GM18502 (cell line): ENCODE measurements at regions not wholly inside any gene's neighbourhood (a gene's known extent, or its start where the extent isn't known, plus 50 kb on each side); places are given as distances from the start of the nearest gene placed in this dataset.
"Not testable (repeated sequence)": the region's sequence is repeated elsewhere in the genome, so short reads cannot be mapped to it uniquely, and the experiment has no call there.

Experiments used
- ATAC-seq: cut with Tn5 transposase; IDR thresholded peaks from one replicate; pipeline ENCODE4 v1.9.1; 2021; ENCODE audit warnings: mild to moderate bottlenecking; ENCODE audit not compliant: unreplicated experiment, poor library complexity

DNA sequence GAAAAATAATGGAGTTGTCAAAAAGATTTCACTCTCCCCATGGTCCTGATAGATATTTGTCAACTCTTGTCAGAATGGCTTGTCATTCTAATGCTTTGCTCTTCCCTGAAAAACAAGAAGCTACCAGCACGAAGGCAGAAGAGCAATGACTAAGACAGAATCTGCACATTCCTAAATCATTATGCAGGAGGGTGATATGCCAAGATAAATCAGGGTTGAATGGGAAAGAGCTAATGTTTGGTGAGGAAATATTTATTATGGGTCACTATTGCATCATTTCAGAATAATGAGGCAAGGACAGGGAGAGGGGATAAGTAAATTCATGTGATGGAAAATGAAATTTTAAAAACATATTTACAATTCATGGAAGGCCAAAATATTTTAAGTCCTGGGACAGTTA is 297.5 kb upstream of the XYLT1 start:
- ATAC-seq: no peak

DNA sequence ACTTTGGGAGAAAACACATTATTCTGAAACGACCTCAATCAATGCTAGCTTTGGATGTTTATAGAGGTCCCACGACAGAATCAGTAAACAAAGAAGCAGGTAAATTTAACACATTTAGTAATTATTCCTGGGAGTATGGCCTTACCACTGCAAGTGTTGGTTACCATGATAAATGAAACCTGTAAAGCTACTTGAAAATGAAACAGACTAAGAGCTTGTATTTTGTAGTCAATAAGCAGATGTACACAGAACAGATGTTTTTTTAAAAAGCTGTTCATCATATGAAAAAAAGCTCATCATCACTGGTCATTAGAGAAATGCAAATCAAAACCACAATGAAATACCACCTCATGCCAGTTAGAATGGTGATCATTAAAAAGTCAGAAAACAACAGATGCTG is 295.3 kb upstream of the XYLT1 start:
- no peak for ATAC-seq

DNA sequence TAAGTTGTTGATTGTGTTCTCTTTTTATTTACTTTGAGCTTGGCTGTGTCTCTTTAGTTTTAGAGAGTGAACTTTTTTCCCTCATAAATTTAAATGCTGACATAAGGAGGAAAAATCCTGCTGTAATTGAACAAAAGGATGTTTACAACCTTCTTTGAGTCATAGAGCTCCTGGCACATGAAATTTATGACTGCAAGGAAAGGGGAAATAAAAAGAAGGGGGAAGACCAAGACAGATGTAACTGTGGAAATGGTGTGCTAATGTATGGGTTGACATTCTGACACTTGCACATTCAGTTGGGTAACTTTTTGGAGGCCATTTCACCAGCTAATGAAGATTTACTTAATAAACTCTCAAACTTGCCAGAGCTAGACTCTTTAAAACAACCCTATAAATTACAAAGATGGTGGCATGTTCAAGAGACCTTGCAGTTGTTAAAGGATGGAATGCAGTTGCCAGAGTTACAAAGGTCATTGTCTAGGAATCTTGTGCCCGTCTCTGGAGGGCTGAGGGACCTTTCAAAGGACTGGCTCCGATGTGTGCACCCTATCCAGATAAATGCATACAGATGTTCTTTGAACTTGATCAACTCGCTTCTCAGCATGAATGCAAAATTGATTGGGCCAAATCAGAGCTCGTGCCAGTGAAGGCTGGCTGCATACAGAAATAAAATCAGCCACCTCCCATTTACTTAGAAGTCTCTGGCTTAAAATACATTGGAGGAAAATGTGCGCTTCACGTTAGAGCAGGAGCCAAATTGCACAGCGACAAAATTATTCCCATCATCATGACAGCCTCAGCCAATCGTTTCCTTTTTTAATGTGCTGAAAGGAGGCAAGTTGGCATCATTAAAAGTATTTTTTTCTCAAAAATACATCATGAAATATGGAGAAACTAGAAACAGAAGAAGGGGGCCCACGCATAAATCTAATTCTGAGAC is 289.0 kb upstream of the XYLT1 start:
- no peak for ATAC-seq

- ATAC-seq: no peak
Observed at GRCh38 chr16:17757808-17758207, 287.0 kb upstream of the XYLT1 start.

DNA sequence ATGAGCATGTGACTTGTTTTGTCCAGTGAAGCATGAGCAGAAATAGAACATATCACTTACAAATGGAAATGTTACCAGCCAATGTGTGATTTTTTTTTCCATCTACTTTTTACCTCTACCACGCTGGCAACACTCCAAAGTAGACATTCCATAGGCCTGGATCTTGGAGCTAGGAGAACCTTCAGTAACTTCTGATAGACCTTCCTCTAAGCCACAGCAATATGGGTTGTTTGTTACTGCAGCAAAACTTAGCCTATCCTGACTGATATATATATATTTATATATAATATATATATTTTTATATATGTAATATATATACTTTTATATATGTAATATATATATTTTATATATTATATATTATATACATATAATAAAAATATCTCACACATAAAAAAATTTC is 284.4 kb upstream of the XYLT1 start:
- no peak for ATAC-seq

DNA sequence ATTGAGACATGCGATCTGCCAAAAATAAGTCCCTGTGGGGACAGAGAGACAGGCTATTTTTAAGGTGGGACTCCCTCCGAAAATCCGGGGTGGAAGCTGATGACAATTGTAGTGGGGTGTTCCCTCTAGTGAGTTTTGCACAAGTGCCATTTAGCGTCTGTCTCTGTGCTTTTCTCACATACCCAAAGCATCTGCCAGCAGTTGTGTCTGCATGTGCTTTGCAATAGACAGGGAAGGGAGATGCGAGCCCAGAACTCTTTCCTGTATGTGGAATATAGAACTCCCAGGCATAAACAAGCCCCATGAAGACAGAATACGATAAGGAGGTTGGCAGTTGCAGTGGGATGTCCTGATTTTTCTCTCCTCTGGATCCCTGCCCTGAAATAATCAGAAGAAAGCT is 282.7 kb upstream of the XYLT1 start:
- no peak for ATAC-seq

DNA sequence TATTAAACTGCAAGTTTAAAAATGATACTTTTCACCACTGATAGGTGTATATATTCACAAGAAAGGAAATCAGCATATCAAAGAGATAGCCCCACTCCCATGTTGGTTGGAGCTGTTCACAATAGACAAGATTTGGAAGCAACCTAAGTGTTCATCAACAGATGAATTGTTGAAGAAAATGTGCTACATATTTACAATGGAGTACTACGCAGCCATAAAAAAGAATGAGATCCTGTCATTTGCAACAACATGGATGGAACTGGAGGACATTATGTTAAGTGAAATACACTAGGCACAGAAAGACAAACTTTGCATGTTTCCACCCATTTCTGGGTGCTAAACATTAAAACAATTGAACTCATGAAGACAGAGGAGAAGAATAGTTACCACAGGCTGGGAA is 278.9 kb upstream of the XYLT1 start:
- no peak for ATAC-seq

DNA sequence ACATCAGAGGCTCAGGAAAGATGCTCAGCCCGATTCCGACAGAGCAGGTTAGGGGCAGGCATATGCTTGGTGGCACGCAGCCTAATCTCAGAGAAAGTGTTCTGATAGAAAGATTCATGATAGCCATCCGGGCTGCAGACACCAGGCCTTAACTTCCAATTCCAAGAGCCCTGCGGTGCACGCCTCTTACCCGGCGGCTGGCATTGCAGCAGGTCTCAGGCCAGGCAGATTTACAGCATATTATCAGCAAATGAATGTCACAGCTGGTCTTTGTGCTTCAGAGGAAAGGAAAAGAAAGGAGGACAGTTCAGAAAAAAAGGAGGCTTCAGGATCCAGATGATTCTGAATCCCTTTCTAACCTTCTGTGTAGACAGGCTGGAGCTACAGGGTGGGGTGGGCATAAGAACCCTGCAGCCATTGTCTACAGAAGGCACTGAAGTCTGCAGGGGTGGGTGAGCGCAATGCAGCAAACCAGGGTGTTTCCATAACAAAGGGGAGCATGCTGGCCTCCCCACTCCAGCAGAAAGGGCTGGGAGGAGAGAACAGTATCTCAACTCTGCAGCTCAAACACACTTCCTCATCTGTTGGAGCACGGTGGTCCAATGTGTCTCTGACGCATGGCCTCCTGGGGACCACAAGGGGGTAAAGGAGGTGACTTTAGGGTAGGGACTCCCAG is 277.4 kb upstream of the XYLT1 start:
- no peak for ATAC-seq

DNA sequence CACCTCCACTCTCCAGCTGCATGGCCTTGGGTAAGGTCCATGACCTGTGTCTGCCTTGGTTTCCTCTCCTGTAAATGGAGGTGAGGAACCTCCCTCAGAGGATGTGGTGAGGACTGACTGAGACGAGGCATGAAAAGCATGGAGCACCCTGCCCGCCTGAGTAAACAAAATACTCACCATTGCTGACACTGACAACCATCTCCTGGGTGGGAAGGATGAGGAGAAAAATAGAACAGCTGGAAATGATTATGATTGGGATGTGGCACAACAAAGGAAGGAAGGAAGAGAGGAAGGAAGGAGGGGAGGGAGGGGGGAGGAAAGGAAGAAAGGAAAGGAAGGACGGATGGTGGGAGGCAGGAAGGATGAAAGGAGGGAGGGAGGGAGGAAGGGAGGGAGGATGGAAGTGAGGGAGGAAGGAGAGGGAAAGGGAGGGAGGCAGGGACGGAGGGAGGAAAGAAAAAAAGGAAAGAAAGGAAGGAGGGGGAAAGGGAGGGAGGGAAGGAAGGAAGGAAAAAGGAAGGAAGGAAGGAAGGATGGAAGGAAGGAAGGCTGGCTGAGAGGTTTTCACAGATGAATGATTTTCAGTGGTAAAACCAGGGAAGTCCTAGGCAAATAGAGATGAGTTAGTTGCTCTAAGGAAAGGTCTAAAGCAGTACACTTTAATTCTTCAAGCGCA is 276.5 kb upstream of the XYLT1 start:
- ATAC-seq: no peak

DNA sequence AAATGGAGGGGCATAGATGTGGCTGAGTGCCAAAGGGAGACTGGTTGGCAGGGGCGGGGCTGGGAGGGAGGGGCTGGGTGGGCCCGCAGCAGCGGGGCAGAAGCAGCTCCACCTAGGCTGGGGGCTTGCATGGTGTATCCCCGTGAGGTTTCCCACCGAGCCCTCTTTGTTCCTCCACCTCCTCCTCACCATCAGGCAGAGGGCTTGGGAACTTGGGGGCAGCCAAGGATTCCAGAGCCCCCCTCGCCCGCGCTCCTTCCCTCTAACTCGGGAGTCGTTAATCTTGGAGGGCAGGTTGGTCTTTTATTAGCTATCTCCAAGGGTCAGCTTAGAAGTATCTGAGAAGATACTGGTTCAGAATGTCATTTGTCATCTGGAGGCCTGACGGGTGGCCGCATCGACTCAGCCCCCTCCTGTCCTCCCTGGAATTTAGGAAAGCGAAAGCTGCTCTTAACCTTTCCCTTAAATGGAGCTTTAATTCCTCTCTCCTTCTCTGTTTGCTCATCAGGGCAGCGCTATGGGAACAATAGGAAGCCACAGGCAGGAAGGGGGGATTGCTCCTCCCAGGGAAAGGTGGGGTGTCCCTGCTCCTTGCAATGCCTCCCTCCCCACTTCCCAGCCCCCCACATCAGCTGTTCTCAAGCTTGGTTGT is 274.3 kb upstream of the XYLT1 start:
- ATAC-seq: no peak

- ATAC-seq: no peak
Observed at GRCh38 chr16:17743578-17743977, 272.8 kb upstream of the XYLT1 start.

GRCh38 chr16:17743158-17743557 is 272.4 kb upstream of the XYLT1 start:
- ATAC-seq: no peak

- not testable (repeated sequence) for ATAC-seq
Observed at GRCh38 chr16:17735099-17735498, 264.3 kb upstream of the XYLT1 start.

DNA sequence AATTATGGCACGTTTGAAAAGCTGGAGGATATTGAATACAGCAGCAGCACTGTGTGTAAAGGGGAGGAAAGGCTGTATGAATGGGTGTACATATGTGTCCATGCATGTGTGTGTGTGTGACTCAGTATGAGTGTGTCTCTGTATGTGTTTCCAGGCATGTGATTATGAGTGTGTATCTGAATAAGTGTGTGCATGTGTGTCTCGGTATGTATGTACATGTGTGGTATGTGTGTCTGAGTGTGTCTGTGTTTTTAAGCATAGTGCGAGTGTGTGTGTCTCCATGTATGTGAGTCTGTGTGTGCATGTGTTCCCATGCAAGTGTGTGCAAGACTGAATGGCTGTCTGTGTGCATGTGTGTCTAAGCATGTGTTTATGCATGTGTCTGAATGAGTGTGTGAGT is 259.1 kb upstream of the XYLT1 start:
- ATAC-seq: no peak

- no peak for ATAC-seq
Observed at GRCh38 chr16:17728196-17728595, 257.4 kb upstream of the XYLT1 start.

GRCh38 chr16:17724242-17724898 is 253.6 kb upstream of the XYLT1 start:
- ATAC-seq: no peak

DNA sequence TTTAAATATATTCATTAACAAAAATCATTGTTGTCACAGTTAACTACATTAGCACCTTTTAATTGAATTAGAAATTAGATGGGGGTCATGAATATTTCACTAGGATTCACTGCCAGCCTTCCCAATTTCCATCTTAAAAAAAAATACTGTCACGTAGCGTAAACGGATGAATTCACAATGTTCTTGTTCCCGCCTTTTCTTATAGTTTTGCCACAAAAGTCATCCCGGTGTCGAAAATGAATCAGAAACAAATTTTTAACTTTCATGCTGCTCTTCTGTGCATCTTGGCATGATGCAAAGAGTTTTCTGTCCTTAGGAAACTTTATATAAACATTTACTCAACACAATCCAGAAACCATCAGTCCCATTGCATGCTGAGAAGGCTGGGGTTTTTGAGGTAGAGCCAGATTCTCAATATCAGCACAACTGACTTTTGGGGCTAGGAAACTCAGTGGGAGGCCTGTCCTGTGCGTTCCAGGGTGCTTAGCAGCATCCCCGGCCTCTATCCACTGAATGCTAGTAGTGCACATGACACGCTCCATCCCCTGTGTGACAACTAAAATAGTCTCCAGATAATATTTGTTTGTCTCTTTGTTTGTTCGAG is 252.9 kb upstream of the XYLT1 start:
- no peak for ATAC-seq

GRCh38 chr16:17718495-17718894 is 247.7 kb upstream of the XYLT1 start:
- ATAC-seq: no peak

DNA sequence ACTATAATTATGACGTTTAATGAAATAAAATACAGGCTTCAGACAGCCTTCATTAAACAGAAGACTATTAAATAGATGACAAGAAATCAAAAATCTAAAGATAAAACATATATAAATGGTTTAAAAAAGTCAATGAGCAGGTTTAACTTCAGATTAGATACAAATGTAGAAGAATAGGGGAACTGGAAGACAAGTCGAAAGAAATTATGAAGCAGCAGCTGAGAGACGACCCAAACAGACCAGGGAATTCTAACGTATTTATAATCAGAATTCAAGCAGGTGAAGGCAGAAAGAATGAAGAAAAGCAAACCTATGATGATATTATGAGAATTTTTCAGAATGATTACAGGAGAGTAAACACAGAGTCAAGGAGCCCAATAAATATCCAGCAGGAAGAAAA is 235.1 kb upstream of the XYLT1 start:
- ATAC-seq: no peak

- no peak for ATAC-seq
Observed at GRCh38 chr16:17696616-17697015, 225.9 kb upstream of the XYLT1 start.
